ENCODE measurements at regions not wholly inside any gene's neighbourhood (a gene's known extent, or its start where the extent isn't known, plus 50 kb on each side); places are given as distances from the start of the nearest gene placed in this dataset.
"Not testable (repeated sequence)": the region's sequence is repeated elsewhere in the genome, so short reads cannot be mapped to it uniquely, and the experiment has no call there.

DNA sequence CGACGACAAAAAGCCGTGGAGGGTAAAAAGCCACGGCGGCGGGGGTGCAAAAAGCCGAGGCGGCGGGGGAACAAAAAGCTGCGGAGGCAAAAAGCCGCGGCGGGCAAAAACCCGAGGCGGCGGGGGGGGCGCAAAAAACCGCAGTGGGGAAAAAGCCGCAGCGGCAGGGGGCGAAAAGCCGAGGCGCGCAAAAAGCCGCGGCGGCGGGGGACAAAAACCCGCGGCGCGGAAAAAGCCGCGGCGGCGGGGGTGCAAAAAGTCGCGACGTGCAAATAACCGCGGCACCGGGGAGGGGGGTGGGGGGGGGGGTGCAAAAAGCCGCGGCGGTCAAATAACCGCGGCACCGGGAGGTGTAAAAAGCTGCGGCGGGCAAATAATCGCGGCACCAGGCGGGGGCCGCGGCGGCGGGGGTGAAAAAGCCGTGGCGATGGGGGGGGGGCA is 511.5 kb downstream of the FOXD4L5 start:
- H3K4me2 ChIP-seq (ENCODE audit: insufficient read depth, low read length): no peak overlapping the region

DNA sequence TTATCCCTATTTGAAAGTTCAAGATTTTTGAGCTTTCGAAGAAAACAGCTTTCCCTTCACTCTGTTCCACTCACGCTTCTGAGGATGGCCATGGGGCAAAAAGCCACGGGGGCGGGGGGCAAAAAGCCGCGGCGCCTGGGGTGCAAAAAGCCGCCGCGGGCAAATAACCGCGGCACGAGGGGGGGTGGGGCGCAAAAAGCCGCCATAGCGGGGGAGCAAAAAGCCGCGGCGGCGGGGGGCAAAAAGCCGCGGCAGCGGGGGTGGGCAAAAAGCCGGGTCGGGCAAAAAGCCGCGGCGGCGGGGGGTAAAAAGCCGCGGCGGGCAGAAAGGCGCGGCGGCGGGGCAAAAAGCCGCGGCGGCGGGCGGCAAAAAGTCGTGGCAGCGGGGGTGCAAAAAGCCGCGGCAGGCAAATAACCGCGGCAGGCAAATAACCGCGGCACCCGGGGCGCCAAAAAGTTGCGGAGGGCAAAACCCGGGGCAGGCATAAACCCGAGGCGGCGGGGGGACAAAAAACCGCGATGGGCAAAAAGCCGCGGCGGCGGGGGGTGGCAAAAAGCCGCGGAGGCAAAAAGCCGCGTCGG is 512.2 kb downstream of the FOXD4L5 start:
- H2AFZ ChIP-seq (ENCODE audit: low read depth, low read length); H3K4me1 ChIP-seq (ENCODE audit: insufficient read depth, low read length); H3K4me3 ChIP-seq (ENCODE audit: low read depth in 1 of 2, low read length in 2 of 2); H3K4me2 ChIP-seq (ENCODE audit: insufficient read depth, low read length); H3K79me2 ChIP-seq (ENCODE audit: insufficient read depth, low read length); DNase-seq; H3K9ac ChIP-seq (ENCODE audit: low read depth, low read length); H3K27me3 ChIP-seq (ENCODE audit: insufficient read depth, low read length, poor library complexity); H3K36me3 ChIP-seq (ENCODE audit: insufficient read depth, low read length); ATAC-seq (ENCODE audit: insufficient read depth, low read depth); H3K27ac ChIP-seq (ENCODE audit: low read length); H3K9me3 ChIP-seq (ENCODE audit: insufficient read depth, low read length, severe bottlenecking); H4K20me1 ChIP-seq (ENCODE audit: insufficient read depth, low read length): not testable (repeated sequence)

More for the DNA sequence above, 511.5 kb downstream of the FOXD4L5 start:
- ATAC-seq (ENCODE audit: insufficient read depth, low read depth) (no peak), DNase-seq (no peak)
- Histone ChIP-seq H3K4me3 (ENCODE audit: low read depth in 1 of 2, low read length in 2 of 2) (no peak overlapping the region), H3K27ac (ENCODE audit: low read length) (no peak overlapping the region), H3K4me1 (ENCODE audit: insufficient read depth, low read length) (no peaks in the 10 kb centered on the region), H4K20me1 (ENCODE audit: insufficient read depth, low read length) (no peaks in the 10 kb centered on the region), H3K27me3 (ENCODE audit: insufficient read depth, low read length, poor library complexity) (no peaks in the 10 kb centered on the region), H2AFZ (ENCODE audit: low read depth, low read length) (no peak overlapping the region), H3K9ac (ENCODE audit: low read depth, low read length) (no peak overlapping the region), H3K36me3 (ENCODE audit: insufficient read depth, low read length) (no peaks in the 10 kb centered on the region), H3K79me2 (ENCODE audit: insufficient read depth, low read length) (no peaks in the 10 kb centered on the region), H3K9me3 (ENCODE audit: insufficient read depth, low read length, severe bottlenecking) (no peaks in the 10 kb centered on the region)
- no peak for TF ChIP-seq EZH2 (IDR thresholded peaks at IDR 0.05; ENCODE audit: borderline replicate concordance, low read depth, low read length, severe bottlenecking)
- TF ChIP-seq, protein P1, sequence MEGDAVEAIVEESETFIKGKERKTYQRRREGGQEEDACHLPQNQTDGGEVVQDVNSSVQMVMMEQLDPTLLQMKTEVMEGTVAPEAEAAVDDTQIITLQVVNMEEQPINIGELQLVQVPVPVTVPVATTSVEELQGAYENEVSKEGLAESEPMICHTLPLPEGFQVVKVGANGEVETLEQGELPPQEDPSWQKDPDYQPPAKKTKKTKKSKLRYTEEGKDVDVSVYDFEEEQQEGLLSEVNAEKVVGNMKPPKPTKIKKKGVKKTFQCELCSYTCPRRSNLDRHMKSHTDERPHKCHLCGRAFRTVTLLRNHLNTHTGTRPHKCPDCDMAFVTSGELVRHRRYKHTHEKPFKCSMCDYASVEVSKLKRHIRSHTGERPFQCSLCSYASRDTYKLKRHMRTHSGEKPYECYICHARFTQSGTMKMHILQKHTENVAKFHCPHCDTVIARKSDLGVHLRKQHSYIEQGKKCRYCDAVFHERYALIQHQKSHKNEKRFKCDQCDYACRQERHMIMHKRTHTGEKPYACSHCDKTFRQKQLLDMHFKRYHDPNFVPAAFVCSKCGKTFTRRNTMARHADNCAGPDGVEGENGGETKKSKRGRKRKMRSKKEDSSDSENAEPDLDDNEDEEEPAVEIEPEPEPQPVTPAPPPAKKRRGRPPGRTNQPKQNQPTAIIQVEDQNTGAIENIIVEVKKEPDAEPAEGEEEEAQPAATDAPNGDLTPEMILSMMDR (IDR thresholded peaks at IDR 0.05; ENCODE audit: borderline replicate concordance, extremely low read depth, low read length, poor library complexity, severe bottlenecking): no peak

DNA sequence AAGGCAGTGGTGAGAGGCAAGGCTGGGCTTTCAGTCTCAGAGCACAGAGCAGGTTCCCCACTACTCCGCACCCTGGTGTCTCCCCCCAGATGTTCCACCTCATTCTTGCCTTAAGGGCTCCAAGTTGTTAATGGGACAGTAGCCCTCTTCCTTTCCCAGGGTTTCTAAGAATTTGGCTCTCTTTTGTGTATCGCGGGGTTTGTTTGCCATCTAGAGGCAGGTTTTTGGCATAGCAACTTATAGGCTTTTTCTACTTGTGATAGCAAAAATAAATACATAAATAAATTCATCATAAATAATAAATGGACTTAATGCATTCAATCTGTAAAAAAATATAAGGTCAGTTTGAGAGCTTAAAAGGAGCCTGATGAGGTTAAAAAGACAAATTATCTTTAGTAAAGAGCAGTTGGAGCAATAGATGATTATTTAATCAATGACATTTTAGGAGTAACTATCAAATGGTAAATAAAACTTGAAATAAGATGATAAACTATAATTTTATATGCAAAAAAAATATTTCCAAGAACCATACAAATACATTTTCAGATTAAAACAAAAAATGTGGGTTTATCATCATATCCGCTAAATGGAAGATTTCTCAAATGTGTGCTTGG is 512.8 kb downstream of the FOXD4L5 start:
- H4K20me1 ChIP-seq (ENCODE audit: insufficient read depth, low read length); H2AFZ ChIP-seq (ENCODE audit: low read depth, low read length); H3K9ac ChIP-seq (ENCODE audit: low read depth, low read length); H3K4me1 ChIP-seq (ENCODE audit: insufficient read depth, low read length); H3K36me3 ChIP-seq (ENCODE audit: insufficient read depth, low read length); ATAC-seq (ENCODE audit: insufficient read depth, low read depth); H3K4me3 ChIP-seq (ENCODE audit: low read depth in 1 of 2, low read length in 2 of 2); H3K4me2 ChIP-seq (ENCODE audit: insufficient read depth, low read length); H3K9me3 ChIP-seq (ENCODE audit: insufficient read depth, low read length, severe bottlenecking); H3K27ac ChIP-seq (ENCODE audit: low read length); H3K79me2 ChIP-seq (ENCODE audit: insufficient read depth, low read length); H3K27me3 ChIP-seq (ENCODE audit: insufficient read depth, low read length, poor library complexity); DNase-seq: not testable (repeated sequence)

All from DND-41 (cell line).